Type B pancreatic cell (in vitro differentiated cells): ENCODE measurements at regions not wholly inside any gene's neighbourhood (a gene's known extent, or its start where the extent isn't known, plus 50 kb on each side); places are given as distances from the start of the nearest gene placed in this dataset.

Experiments used
- DNase-seq: peaks from one replicate; pipeline ENCODE4 v3.0.0; 2021; ENCODE audit warnings: mixed read lengths; ENCODE audit not compliant: unreplicated experiment; ENCODE audit errors: extremely low spot score
- H3K27ac Mint-ChIP-seq: 2 replicates; pipeline ENCODE4 v1.8.0; 2021; ENCODE audit warnings: mild to moderate bottlenecking, mixed read lengths
- H3K27me3 Mint-ChIP-seq: 2 replicates; pipeline ENCODE4 v1.8.0; 2021; ENCODE audit warnings: mixed read lengths
- H3K36me3 Mint-ChIP-seq: 2 replicates; pipeline ENCODE4 v1.8.0; 2021; ENCODE audit warnings: mixed read lengths
- H3K4me1 Mint-ChIP-seq: one replicate; pipeline ENCODE4 v1.8.0; 2021; ENCODE audit warnings: mixed read lengths; ENCODE audit not compliant: unreplicated experiment
- H3K4me3 Mint-ChIP-seq: 2 replicates; pipeline ENCODE4 v1.8.0; 2021; ENCODE audit warnings: mild to moderate bottlenecking, mixed read lengths
- H3K9me3 Mint-ChIP-seq: 2 replicates; pipeline ENCODE4 v1.8.0; 2021; ENCODE audit warnings: mixed read lengths
- TF ChIP-seq, protein P1 (sequence below): fragments of 200-600 bp; sonication (generic); conservative IDR thresholded peaks from 2 replicates; pipeline ENCODE4 v1.5.0; 2021; ENCODE audit warnings: antibody characterized with exemption, mild to moderate bottlenecking

DNA sequence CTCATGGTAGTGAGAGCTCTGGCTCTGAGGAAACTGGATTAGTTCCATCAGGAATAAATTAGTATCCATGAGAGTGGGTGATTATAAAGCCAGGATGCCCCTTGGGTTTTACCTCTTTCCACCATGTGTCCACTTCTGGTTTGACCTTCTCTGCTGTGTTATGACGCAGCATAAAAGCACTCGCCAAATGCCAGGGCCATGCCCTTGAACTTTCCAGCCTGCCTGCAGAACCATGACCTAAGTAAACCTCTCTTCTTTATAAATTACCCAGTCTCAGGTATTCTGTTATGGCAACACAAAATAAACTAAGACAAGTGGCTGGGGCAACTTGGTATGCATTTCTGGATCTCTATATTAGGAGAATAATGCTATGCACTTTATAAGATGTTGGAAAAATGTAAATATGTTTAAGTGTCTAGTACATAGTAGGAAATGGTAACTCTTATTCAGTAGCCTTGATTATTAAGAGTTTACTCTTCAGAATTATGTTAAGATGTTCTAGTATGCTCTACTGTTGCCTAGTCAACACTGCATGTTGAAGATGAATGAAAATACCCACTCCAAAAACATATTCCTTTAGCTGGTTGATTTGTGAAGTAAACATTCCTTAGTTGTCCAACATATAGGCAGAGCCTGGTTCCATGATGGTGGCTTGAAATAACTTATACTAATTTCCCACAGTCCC is 455.6 kb upstream of the TMPO start:
- Mint-ChIP-seq H3K27me3 (peaks cover 8% of the 10 kb centered on the region), H3K4me1 (no peaks in the 10 kb centered on the region), H3K27ac (no peak overlapping the region), H3K36me3 (no peaks in the 10 kb centered on the region), H3K9me3 (no peaks in the 10 kb centered on the region), H3K4me3 (no peak overlapping the region)
- TF ChIP-seq, protein P1, sequence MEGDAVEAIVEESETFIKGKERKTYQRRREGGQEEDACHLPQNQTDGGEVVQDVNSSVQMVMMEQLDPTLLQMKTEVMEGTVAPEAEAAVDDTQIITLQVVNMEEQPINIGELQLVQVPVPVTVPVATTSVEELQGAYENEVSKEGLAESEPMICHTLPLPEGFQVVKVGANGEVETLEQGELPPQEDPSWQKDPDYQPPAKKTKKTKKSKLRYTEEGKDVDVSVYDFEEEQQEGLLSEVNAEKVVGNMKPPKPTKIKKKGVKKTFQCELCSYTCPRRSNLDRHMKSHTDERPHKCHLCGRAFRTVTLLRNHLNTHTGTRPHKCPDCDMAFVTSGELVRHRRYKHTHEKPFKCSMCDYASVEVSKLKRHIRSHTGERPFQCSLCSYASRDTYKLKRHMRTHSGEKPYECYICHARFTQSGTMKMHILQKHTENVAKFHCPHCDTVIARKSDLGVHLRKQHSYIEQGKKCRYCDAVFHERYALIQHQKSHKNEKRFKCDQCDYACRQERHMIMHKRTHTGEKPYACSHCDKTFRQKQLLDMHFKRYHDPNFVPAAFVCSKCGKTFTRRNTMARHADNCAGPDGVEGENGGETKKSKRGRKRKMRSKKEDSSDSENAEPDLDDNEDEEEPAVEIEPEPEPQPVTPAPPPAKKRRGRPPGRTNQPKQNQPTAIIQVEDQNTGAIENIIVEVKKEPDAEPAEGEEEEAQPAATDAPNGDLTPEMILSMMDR, result no peak
- no peak for DNase-seq

DNA sequence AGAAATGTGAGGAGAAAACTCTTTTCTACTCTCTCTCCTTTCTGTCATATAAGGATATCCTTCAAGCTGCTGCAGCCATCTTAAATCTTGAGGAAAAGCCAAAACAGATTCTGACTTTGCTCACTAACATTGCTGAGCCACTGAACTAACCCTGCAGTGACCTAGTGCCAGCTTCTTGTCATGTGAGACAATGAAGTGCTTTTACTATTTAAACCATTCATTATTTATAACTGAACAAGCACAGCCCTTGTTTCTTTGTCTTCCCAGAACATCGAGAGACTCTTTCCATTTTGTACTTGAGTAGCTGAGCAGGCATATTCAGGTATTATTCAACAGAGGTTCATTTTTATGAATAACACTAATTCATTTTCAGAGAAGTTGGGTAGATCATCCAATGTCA is 455.0 kb upstream of the TMPO start:
- Mint-ChIP-seq H3K9me3 (no peaks in the 10 kb centered on the region), H3K27ac (no peak overlapping the region), H3K36me3 (no peaks in the 10 kb centered on the region)

DNA sequence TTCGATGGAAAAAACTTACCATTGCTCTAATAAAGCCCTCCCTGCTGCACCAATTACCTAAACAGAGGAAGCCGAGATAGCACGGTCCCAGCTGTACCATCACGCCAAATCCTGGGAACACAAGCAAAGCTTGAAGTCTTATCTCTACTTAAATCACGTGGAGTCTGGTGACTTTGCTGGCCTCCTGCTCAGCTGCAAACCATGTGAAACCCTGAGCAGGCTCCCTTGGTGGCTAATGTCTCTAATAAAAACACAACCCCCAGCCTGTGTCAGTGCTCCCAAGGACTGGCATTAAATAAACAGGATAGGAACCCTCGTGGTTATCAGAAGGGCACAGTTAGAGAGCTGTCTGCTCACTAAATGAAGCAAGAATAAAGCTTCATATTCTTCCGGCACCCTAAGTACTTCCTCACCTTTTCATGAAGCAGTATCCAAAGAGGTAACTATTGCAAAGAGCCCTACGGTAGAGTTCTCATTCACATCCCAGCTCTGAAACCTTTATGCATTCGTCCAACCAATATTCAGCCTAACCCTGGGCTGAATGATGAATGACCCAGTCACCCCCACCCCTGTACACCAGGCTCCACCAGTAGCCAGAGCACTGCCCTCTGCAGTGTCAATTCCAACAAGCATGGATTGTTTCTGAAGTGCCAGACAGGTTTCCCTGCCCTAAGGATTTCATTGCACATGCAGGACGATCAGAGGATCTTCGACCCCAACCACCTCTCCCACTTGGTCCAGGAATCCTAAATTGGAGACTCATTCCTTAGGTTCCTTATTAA is 452.7 kb upstream of the TMPO start:
- no peak for DNase-seq
- H3K27me3 Mint-ChIP-seq, result peaks cover 8% of the 10 kb centered on the region
- no peaks in the 10 kb centered on the region for H3K9me3 Mint-ChIP-seq
- H3K4me3 Mint-ChIP-seq, result no peak overlapping the region
- H3K27ac Mint-ChIP-seq, result no peak overlapping the region
- TF ChIP-seq, protein P1, result no peak
- no peaks in the 10 kb centered on the region for H3K4me1 Mint-ChIP-seq
- no peaks in the 10 kb centered on the region for H3K36me3 Mint-ChIP-seq

More for the DNA sequence above, 455.0 kb upstream of the TMPO start:
- Mint-ChIP-seq H3K4me1 (no peaks in the 10 kb centered on the region), H3K27me3 (peaks cover 8% of the 10 kb centered on the region), H3K4me3 (no peak overlapping the region)
- DNase-seq, result no peak
- TF ChIP-seq, protein P1, result no peak

DNA sequence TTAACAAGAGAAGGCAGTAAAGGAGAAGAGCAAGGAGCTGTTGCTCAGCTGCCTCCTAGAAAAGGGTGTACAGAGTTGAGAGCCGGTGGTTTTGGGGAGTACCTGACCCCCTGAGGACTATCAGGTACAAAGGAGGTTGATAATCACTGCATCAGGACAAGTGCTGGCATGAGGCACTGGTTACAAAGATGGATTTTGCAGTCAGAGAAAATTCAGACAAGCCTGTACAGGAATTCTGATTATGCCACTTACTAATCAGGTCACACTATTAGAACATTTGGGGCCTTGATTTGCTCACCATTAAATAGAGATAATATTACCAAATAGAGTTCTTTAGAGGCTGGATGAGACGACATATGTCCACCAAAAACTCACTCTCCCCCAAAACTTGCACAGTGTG is 450.9 kb upstream of the TMPO start:
- Mint-ChIP-seq H3K36me3 (no peaks in the 10 kb centered on the region), H3K9me3 (no peaks in the 10 kb centered on the region), H3K27ac (no peak overlapping the region), H3K4me1 (no peaks in the 10 kb centered on the region), H3K27me3 (peaks cover 8% of the 10 kb centered on the region), H3K4me3 (no peak overlapping the region)
- TF ChIP-seq, protein P1, result no peak
- no peak for DNase-seq

DNA sequence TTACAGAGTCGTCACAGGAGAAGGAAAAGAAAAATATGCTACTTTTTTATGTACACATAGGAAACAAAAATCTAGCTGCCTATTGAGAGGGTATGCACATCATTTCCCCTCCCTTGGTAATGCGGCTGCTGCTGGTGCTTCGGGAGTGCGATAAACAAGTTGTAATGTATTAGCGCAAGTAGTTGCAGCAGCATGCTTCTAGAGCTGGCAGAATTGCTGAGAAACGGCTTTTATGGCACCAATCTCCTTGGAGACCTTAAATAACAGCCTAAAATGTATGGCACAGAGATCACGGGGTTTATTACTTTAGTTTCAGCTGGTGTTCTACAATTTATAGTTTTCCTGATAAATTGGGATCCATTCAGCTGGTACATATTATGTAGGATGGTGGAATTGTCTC is 447.6 kb upstream of the TMPO start:
- TF ChIP-seq, protein P1, result no peak
- Mint-ChIP-seq H3K4me1 (no peaks in the 10 kb centered on the region), H3K9me3 (peaks cover 4% of the 10 kb centered on the region), H3K4me3 (no peak overlapping the region), H3K27me3 (peaks cover 3% of the 10 kb centered on the region), H3K36me3 (no peaks in the 10 kb centered on the region), H3K27ac (no peak overlapping the region)
- DNase-seq, result no peak
